ENCODE measurements at regions not wholly inside any gene's neighbourhood (a gene's known extent, or its start where the extent isn't known, plus 50 kb on each side); places are given as distances from the start of the nearest gene placed in this dataset.

GRCh38 chr7:113320419-113320818 lies 202.1 kb upstream of the SMIM30 start:
- no peaks in the 10 kb centered on the region for H3K4me1 ChIP-seq (replicated peaks)
- H3K27me3 ChIP-seq (replicated peaks; ENCODE audit: insufficient read depth), result no peaks in the 10 kb centered on the region
- no peak overlapping the region for H3K27ac ChIP-seq
- H3K36me3 ChIP-seq, result no peaks in the 10 kb centered on the region
- H3K4me3 ChIP-seq, result no peak overlapping the region
- DNase-seq (ENCODE audit: low spot score), result no peak
- TF ChIP-seq CTCF (IDR thresholded peaks at IDR 0.05) (no peak), POLR2AphosphoS5 (IDR thresholded peaks at IDR 0.05) (no peak), POLR2A (IDR thresholded peaks at IDR 0.05) (no peak)
- WGBS, result 90% methylated on average over 4 of the region's 4 CpGs
- intact Hi-C loops (cut with DNase I), result no loop called here
- no peaks in the 10 kb centered on the region for H3K9me3 ChIP-seq

- intact Hi-C loops (cut with DNase I), result no loop called here
- Histone ChIP-seq H3K27me3 (replicated peaks; ENCODE audit: insufficient read depth) (no peaks in the 10 kb centered on the region), H3K4me3 (no peak overlapping the region), H3K27ac (no peak overlapping the region), H3K4me1 (replicated peaks) (no peaks in the 10 kb centered on the region), H3K9me3 (no peaks in the 10 kb centered on the region), H3K36me3 (no peaks in the 10 kb centered on the region)
- TF ChIP-seq POLR2A (IDR thresholded peaks at IDR 0.05) (no peak), CTCF (IDR thresholded peaks at IDR 0.05) (no peak), POLR2AphosphoS5 (IDR thresholded peaks at IDR 0.05) (no peak)
- 54% methylated on average over 2 of the region's 2 CpGs for WGBS
- no peak for DNase-seq (ENCODE audit: low spot score)
Observed at GRCh38 chr7:113314594-113314993, 196.2 kb upstream of the SMIM30 start.

GRCh38 chr7:113308399-113308798 lies 190.0 kb upstream of the SMIM30 start:
- 89% methylated on average over 2 of the region's 2 CpGs for WGBS
- Histone ChIP-seq H3K4me3 (no peak overlapping the region), H3K27me3 (replicated peaks; ENCODE audit: insufficient read depth) (no peaks in the 10 kb centered on the region), H3K27ac (no peak overlapping the region), H3K36me3 (no peaks in the 10 kb centered on the region), H3K9me3 (no peaks in the 10 kb centered on the region), H3K4me1 (replicated peaks) (no peaks in the 10 kb centered on the region)
- intact Hi-C loops (cut with DNase I), result no loop called here
- DNase-seq (ENCODE audit: low spot score), result no peak
- TF ChIP-seq POLR2A (IDR thresholded peaks at IDR 0.05) (no peak), POLR2AphosphoS5 (IDR thresholded peaks at IDR 0.05) (no peak), CTCF (IDR thresholded peaks at IDR 0.05) (no peak)

GRCh38 chr7:113307147-113307546 lies 188.8 kb upstream of the SMIM30 start:
- 44% methylated on average over 2 of the region's 2 CpGs for WGBS
- no peaks in the 10 kb centered on the region for H3K27me3 ChIP-seq (replicated peaks; ENCODE audit: insufficient read depth)
- H3K27ac ChIP-seq, result no peak overlapping the region
- no peaks in the 10 kb centered on the region for H3K4me1 ChIP-seq (replicated peaks)
- TF ChIP-seq CTCF (IDR thresholded peaks at IDR 0.05), result no peak
- TF ChIP-seq POLR2A (IDR thresholded peaks at IDR 0.05), result no peak
- no peak for TF ChIP-seq POLR2AphosphoS5 (IDR thresholded peaks at IDR 0.05)
- H3K4me3 ChIP-seq, result no peak overlapping the region
- intact Hi-C loops (cut with DNase I), result no loop called here
- H3K9me3 ChIP-seq, result no peaks in the 10 kb centered on the region
- no peaks in the 10 kb centered on the region for H3K36me3 ChIP-seq
- DNase-seq (ENCODE audit: low spot score), result no peak

- Histone ChIP-seq H3K36me3 (no peaks in the 10 kb centered on the region), H3K4me3 (no peak overlapping the region), H3K27me3 (replicated peaks; ENCODE audit: insufficient read depth) (no peaks in the 10 kb centered on the region), H3K4me1 (replicated peaks) (no peaks in the 10 kb centered on the region), H3K9me3 (no peaks in the 10 kb centered on the region), H3K27ac (no peak overlapping the region)
- no peak for TF ChIP-seq CTCF (IDR thresholded peaks at IDR 0.05)
- TF ChIP-seq POLR2AphosphoS5 (IDR thresholded peaks at IDR 0.05), result no peak
- no peak for TF ChIP-seq POLR2A (IDR thresholded peaks at IDR 0.05)
- 68% methylated on average over 2 of the region's 2 CpGs for WGBS
- intact Hi-C loops (cut with DNase I), result no loop called here
- no peak for DNase-seq (ENCODE audit: low spot score)
Observed at GRCh38 chr7:113306302-113306701, 187.9 kb upstream of the SMIM30 start.
